ENCODE measurements at regions not wholly inside any gene's neighbourhood (a gene's known extent, or its start where the extent isn't known, plus 50 kb on each side); places are given as distances from the start of the nearest gene placed in this dataset.

- no peak for TF ChIP-seq POLR2A (IDR thresholded peaks at IDR 0.05)
- TF ChIP-seq, protein P1, sequence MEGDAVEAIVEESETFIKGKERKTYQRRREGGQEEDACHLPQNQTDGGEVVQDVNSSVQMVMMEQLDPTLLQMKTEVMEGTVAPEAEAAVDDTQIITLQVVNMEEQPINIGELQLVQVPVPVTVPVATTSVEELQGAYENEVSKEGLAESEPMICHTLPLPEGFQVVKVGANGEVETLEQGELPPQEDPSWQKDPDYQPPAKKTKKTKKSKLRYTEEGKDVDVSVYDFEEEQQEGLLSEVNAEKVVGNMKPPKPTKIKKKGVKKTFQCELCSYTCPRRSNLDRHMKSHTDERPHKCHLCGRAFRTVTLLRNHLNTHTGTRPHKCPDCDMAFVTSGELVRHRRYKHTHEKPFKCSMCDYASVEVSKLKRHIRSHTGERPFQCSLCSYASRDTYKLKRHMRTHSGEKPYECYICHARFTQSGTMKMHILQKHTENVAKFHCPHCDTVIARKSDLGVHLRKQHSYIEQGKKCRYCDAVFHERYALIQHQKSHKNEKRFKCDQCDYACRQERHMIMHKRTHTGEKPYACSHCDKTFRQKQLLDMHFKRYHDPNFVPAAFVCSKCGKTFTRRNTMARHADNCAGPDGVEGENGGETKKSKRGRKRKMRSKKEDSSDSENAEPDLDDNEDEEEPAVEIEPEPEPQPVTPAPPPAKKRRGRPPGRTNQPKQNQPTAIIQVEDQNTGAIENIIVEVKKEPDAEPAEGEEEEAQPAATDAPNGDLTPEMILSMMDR (IDR thresholded peaks at IDR 0.05), result no peak
Measured at GRCh38 chr9:25350011-25350410, 328.2 kb downstream of the TUSC1 start.
